Pancreas (tissue), 10 donors: ENCODE measurements at regions not wholly inside any gene's neighbourhood (a gene's known extent, or its start where the extent isn't known, plus 50 kb on each side); places are given as distances from the start of the nearest gene placed in this dataset.
A peak's percentile ranks its signal among the peaks of the same experiment; 100 is the strongest.

ENCODE experiments used
- ATAC-seq, 4 donors: fragments of 200-7000 bp; cut with Tn5 transposase; one replicate each; pipeline versions ENCODE4 v1.8.0 to v1.9.1; 2020; ENCODE audit warnings: mild to moderate bottlenecking in 4 of 4, moderate library complexity in 4 of 4
- DNase-seq, 6 donors: peaks; one replicate each; pipeline ENCODE4 v3.0.0-alpha.2; 2020
- FAIRE-seq: peaks from 2 replicates; lab custom pipeline; 2012; peaks lifted over from hg19 to GRCh38; lab: Jason Lieb, UNC
- H3K27ac ChIP-seq, 4 donors: fragments of 200-600 bp; sonication (generic); 1 replicate in 3 of 4; 2 replicates in 1 of 4; pipeline versions ENCODE4 v1.5.0 to v1.8.0; 2020
- H3K27me3 ChIP-seq, 4 donors: fragments of 200-600 bp; one replicate each; pipeline ENCODE4 v1.8.0; 2021
- H3K36me3 ChIP-seq, 3 donors: fragments of 200-600 bp; sonication (generic) in 1 of 3; one replicate each; pipeline versions ENCODE4 v1.5.0 to v1.8.0; 2020 to 2021
- H3K4me1 ChIP-seq, 3 donors: fragments of 200-600 bp; one replicate each; pipeline ENCODE4 v1.8.0; 2021
- H3K4me3 ChIP-seq, 4 donors: fragments of 200-600 bp; sonication (generic) in 2 of 4; one replicate each; pipeline versions ENCODE4 v1.5.0 to v1.8.0; 2020 to 2021
- H3K9me3 ChIP-seq, 4 donors: fragments of 200-600 bp; one replicate each; pipeline ENCODE4 v1.8.0; 2021
- CTCF ChIP-seq, 4 donors: fragments of 200-600 bp; sonication (generic) in 3 of 4; IDR thresholded peaks; one replicate each; pipeline versions ENCODE4 v1.5.0 to v1.8.0; 2021; ENCODE audit warnings: antibody characterized with exemption in 4 of 4
- WGBS, 2 donors: extraction: QIAGEN DNeasy Blood & Tissue Kit; methylation state at CpG; one replicate each; pipeline ENCODE4 v1.1.7; 2013; 5-methylcytosine and 5-hydroxymethylcytosine counted together
- intact Hi-C, 3 donors: fragments of 100-400 bp; cut with DNase I; formaldehyde crosslinking; loops; one replicate each; pipeline versions ENCODE4 v1.11.1 to v1.14.2; 2022
- donor health status: healthy with polysubstance abuse.
- donor health status: DM: no; HTN: no; CAD: no; lungs with moderate emphysema.
- donor health status: DM: no; HTN: no; CAD: no.
- donor health status: control.
- donor health status: control.
- donor health status: Bipolar disorder and iron deficiency.
- donor health status: DM: yes; HTN: yes; CAD: no.
- donor health status: DM: no; HTN: no; CAD: no.
- donor health status: DM: no; HTN: no; CAD: no.
- donor health status: DM: yes; HTN: yes; CAD: no.

DNA sequence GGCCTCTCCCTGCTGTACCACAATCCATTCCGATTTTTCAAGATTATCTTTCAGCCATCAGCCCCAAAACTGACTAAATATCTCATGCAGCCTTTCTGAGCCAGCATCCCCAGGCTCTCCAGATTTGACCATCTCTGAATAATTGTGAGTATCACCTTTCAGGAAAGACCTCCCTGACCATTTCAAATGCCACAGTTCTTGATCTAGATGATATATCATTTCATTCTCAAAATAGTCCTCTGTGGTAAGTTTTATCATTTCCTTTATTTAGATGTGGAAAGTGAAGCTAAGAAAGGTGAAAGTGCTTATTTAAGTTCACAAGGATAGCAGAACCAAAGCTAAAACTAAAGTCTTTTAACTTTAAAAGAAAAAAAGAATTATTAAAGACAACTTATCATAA lies 244.0 kb downstream of the PLPP3 start:
- no peaks in the 10 kb centered on the region for H3K27me3 ChIP-seq
- no peak for TF ChIP-seq CTCF (IDR thresholded peaks at IDR 0.05)
- intact Hi-C loops, result no loop called here
- 67 to 71% methylated on average over 1 of the region's 1 CpG for WGBS, 2 donors
- ATAC-seq (no peak), FAIRE-seq (no peak), DNase-seq (no peak)
- no peaks in the 10 kb centered on the region for H3K4me1 ChIP-seq
- no peak overlapping the region for H3K27ac ChIP-seq
- no peak overlapping the region for H3K4me3 ChIP-seq
- H3K36me3 ChIP-seq, result no peaks in the 10 kb centered on the region
- H3K9me3 ChIP-seq, result no peaks in the 10 kb centered on the region

GRCh38 chr1:56334047-56334446 lies 245.3 kb downstream of the PLPP3 start:
- H3K27me3 ChIP-seq, result no peaks in the 10 kb centered on the region
- DNase-seq, result no peak
- H3K27ac ChIP-seq, result no peak overlapping the region
- TF ChIP-seq CTCF (IDR thresholded peaks at IDR 0.05), result no peak
- no peaks in the 10 kb centered on the region for H3K4me1 ChIP-seq
- H3K9me3 ChIP-seq, result no peaks in the 10 kb centered on the region
- H3K4me3 ChIP-seq, result no peak overlapping the region
- no peaks in the 10 kb centered on the region for H3K36me3 ChIP-seq
- ATAC-seq, result no peak
- intact Hi-C loops, result no loop called here
- FAIRE-seq, result no peak
- 94 to 96% methylated on average over 2 of the region's 2 CpGs for WGBS, 2 donors

GRCh38 chr1:56333461-56333860 lies 245.9 kb downstream of the PLPP3 start:
- TF ChIP-seq CTCF (IDR thresholded peaks at IDR 0.05), result no peak
- 98 to 100% methylated on average over 2 of the region's 2 CpGs for WGBS, 2 donors
- Histone ChIP-seq H3K9me3 (no peaks in the 10 kb centered on the region), H3K4me3 (no peak overlapping the region), H3K27ac (no peak overlapping the region), H3K27me3 (no peaks in the 10 kb centered on the region), H3K36me3 (no peaks in the 10 kb centered on the region), H3K4me1 (no peaks in the 10 kb centered on the region)
- no peak for ATAC-seq
- no peak for DNase-seq
- no peak for FAIRE-seq
- intact Hi-C loops, result no loop called here

DNA sequence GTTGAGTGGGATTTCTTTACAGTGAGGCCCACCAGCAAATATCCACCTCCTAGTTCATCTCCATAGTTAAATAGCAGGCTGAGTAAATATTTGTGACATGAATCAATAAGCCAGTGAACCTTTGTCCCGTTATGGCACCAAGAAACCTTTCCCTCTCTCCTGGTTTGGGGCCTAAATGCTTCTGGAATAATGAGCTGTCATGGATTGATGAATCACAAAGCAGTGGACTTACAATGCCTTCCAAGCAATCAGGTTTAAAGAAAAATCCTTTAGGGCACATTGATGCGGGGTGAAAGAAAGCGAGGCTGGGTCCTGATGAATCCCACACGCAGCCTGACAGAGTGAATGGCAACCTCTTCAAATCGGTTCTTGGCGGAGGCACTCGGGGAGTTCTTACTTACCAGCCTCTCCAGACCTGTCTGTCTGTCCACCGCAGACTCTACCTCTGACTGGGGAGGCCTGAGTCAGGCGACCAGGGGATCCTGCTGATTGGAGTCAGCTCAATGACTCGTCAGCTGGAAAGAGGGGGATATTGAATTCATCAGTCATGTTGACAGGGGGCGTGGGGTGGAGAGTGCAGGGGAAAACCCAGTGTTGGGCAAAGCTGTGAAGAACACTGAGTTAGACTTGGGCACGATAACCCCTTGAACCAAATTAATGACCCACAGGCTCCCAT lies 247.3 kb downstream of the PLPP3 start:
- no peaks in the 10 kb centered on the region for H3K27me3 ChIP-seq
- DNase-seq, result no peak
- ATAC-seq, result peak in 2 of 4 donors; percentile 38 to 64
- TF ChIP-seq CTCF (IDR thresholded peaks at IDR 0.05), result no peak
- no peak for FAIRE-seq
- H3K4me1 ChIP-seq, result no peaks in the 10 kb centered on the region
- H3K36me3 ChIP-seq, result no peaks in the 10 kb centered on the region
- 62 to 66% methylated on average over 12 of the region's 12 CpGs for WGBS, 2 donors
- intact Hi-C loops, result no loop called here
- H3K27ac ChIP-seq, result peak overlapping the region in 1 of 4 donors; percentile 0
- H3K9me3 ChIP-seq, result no peaks in the 10 kb centered on the region
- H3K4me3 ChIP-seq, result no peak overlapping the region

DNA sequence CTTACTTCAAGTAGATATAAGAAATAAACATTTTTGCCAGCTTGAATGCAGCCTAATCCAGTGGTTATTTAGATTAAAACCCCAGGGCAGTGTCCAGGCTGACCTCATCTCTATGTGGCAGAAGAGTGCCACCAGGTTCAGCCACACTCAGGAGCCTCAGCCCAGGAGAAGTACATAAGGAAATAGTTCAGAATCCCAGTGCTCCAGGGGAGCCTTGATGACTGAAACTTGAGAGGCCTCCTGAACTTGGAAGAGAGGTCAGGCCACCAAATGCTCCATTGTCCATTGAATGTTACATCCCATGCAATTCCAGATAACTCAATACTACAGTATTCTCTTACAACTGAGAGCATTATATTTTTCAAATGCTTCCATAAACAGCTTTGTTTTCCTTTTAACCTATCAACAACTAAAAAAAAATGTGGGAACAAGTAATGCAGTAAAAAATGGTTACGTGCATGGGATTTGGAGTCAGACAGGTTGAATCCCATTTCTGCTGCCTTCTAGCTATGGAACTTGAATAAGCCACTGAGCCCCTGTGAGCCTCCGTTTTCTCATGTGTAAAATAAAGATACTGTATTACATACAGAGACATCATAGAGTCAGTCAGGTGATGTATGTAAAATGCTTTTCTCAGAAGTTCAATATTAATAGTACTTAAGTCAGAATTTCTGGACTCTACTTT lies 248.0 kb downstream of the PLPP3 start:
- Histone ChIP-seq H3K9me3 (no peaks in the 10 kb centered on the region), H3K27me3 (no peaks in the 10 kb centered on the region), H3K4me1 (no peaks in the 10 kb centered on the region), H3K4me3 (no peak overlapping the region), H3K36me3 (no peaks in the 10 kb centered on the region), H3K27ac (no peak overlapping the region)
- no peak for TF ChIP-seq CTCF (IDR thresholded peaks at IDR 0.05)
- no peak for FAIRE-seq
- no peak for ATAC-seq
- WGBS, 2 donors, result 89 to 95% methylated on average over 2 of the region's 2 CpGs
- intact Hi-C loops, result no loop called here
- DNase-seq, result no peak
